HG03135 (cell line): ENCODE measurements at regions not wholly inside any gene's neighbourhood (a gene's known extent, or its start where the extent isn't known, plus 50 kb on each side); places are given as distances from the start of the nearest gene placed in this dataset.

ENCODE experiments used
- ATAC-seq: cut with Tn5 transposase; IDR thresholded peaks from one replicate; pipeline ENCODE4 v1.9.1; 2021; ENCODE audit warnings: mild to moderate bottlenecking, moderate library complexity; ENCODE audit not compliant: unreplicated experiment

DNA sequence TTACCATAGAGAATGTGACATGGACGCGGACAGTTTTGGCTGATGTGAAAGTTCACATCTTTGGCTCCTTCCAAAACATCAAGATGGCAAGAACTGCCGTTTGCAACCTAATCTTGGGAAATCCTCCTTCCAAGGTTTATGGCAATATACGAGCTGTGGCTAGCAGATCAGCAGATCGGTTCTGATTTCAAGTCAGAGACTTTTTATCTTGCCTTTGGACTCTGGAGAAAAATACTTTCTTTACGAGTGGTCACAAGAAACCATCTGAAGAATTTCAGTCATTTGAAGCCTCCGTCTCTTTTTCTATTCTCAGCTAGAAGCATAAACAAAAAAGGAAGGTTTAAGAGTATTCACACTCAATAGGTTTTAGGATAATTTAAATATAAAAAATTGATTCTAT, 153.5 kb upstream of the MEIS2 start:
- ATAC-seq = no peak

DNA sequence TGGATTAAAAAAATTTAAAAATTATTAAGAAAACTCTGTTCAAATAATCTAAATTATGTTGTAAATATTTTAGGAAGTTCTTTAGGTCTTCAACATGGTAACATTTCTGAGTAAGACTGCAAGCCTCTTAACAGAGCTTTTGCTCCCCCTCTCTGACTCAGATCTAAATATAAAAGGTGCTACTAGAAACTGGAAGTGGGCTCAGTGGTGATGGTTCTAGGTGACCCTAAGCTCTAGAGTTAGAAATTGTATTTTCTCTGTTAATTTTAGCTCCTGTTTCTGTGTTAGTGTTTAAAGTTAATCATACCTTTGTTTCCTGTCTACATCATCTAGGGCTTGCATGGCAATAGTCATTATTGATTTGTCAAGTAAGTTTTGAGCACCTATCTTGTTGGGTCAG, 159.9 kb upstream of the MEIS2 start:
- ATAC-seq = no peak

DNA sequence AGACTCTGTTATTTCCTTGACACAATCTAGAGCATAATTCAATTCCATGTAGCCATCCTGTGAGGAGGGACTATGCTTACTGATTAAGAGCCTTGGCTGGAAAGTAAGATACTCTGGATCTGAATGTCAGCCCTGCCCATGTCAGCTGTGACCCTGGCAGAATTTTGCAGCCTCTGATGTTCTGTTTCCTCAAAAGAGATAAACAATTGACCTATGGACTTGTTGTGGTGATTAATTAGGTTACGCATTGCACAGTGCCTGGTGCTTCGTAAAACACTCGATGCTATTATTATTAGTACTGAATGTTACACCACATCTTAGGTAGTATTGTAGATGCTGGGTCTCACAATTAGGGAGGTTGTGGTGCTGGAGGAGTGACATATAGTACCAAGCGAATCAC, 161.3 kb upstream of the MEIS2 start:
- ATAC-seq = no peak

DNA sequence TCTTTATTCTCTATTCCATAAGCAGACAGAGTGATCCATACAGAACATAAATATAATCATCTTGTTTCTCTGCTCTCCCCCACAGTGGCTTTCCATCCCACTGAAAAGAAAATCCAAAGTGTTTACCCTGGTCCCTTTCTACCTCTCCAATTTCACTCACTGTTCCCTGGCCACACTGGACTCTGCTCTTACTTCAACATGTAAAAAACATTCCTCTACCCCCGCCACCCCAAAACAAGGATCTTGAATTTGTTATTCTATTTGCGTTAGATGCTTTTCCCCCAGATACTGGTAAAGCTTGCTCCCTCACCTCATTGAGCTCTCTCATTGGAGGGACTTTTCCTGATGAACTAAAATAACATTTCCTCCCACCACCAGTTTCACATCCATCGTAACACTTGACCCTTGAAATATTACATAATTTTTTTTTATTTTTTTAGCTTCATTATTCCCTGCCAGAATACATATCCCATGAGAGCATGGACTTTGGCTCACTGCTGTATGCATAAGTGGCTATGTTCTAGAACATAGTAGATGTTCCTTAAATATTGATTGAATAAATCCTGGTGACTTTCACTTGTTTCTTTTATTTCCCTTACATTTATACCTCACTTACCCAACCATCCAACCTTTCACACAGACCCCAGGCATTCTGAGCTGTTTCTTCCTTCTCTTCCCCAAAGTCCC, 162.7 kb upstream of the MEIS2 start:
- no peak for ATAC-seq

DNA sequence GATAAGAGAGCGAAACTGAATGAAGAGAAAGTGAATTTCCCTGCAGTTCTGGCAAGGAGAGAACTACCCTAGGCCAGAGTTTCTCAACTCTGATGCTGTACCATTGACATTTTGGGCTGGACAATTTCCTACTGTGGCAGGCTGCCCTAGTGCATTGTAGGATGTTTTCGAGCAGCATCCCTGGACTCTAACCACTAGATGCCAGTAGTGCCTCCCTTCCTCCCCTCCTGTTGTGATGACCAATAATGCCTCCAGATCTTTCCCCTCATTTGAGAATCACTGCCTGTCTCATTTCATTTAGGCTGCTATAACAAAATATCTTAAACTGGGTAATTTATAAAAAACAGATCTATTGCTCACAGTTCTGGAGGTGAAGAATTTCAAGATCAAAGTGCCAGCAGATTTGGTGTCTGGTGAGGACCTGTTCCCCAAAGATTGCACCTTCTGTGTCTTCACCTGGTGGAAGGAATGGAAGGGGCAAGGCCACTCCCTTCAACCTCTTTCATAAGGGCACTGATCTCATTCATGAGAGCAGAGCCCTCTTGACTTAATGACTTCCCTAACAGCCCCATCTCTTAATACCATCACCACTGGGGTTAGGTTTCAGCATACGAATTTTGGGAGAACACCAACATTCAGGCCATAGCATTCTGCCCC, 188.9 kb upstream of the MEIS2 start:
- ATAC-seq = no peak

DNA sequence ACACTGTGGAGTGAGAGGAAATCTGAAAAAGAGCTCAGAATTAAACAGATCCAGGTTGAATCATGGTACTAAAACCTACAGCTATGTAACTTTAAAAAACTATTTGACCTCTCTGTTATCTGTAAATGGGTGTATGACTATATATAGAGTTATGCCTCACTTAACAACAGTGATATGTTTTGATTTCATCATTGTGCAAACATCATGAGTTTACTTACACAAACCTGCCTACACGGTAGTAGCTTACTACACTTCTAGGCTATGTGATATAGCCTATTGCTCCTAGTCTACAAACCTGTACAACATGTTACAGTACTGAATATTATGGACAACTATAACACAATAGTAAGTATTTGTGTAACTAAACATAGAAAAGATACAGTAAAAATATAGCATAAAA, 191.6 kb upstream of the MEIS2 start:
- no peak for ATAC-seq

DNA sequence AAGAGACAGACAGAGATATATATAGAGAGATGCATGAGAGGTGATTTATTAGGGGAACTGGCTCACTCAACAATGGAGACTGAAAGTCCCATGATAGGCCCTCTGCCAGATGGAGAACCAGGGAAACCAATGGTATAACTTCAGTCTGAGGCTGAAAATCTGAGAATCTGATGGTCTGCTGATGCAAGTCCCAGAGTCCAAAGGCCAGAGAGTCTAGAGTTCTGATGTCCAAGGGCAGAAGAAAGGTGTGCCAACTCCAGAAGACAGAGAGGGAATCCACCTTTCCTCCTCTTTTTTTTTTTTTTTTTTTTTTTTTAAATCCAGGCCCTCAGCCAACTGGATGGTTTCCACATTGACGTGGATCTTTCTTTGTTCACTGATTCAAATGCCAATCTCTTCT, 197.9 kb upstream of the MEIS2 start:
- ATAC-seq = no peak

DNA sequence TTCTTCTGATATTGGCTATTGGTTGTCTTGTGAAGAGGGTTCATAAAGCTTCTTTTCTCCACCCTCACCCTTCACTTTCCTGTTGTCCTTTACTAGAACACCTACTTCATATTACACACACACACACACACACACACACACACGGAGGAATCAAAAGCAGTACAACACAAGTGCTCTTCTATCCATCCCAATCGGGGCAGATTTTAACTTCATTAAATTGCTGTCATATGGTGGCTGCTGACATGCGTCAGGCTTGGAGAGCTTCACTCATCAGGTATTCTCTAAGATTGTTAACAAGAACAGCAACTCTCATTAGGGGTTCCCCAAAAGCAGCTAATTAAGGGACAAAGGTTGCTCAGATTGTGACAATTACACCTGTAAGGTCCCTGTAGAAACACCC, 239.1 kb upstream of the MEIS2 start:
- ATAC-seq = no peak

DNA sequence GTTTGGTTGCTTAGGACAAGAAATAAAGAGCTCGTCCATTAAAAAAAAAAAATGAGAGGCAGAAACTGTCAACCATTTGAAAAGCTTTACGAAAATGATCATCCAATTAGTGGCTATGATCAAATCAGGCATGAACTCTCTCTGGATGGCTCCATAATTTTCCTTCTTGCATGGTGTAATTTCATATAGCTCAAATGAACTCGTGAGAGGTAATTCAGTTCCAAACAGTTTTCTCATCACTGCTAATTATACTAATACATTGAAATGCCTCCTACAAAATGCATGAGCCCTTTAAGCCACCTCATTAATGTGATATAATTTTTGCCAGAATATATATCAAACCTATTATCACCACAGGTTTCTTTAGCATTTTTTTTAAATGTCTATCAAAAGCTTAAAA, 239.5 kb upstream of the MEIS2 start:
- ATAC-seq = no peak

DNA sequence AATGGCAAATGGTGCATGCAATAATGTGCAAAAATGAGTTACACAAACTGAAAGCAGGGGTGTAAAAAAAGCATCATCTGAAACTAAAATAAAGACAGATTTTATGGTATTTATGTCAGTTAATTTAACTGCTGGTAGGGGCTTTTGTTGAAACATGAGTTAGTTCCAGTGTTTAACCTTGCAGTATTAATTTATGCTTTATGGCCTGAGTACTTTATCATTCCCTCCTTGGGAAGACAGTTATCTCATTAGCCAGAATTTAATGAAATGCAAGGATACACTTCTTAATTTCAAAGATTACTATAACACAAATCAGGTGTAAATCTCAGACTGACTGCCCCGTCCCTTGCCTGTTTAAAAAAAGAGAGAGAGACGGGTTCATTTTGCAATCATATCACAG, 240.1 kb upstream of the MEIS2 start:
- ATAC-seq = no peak

DNA sequence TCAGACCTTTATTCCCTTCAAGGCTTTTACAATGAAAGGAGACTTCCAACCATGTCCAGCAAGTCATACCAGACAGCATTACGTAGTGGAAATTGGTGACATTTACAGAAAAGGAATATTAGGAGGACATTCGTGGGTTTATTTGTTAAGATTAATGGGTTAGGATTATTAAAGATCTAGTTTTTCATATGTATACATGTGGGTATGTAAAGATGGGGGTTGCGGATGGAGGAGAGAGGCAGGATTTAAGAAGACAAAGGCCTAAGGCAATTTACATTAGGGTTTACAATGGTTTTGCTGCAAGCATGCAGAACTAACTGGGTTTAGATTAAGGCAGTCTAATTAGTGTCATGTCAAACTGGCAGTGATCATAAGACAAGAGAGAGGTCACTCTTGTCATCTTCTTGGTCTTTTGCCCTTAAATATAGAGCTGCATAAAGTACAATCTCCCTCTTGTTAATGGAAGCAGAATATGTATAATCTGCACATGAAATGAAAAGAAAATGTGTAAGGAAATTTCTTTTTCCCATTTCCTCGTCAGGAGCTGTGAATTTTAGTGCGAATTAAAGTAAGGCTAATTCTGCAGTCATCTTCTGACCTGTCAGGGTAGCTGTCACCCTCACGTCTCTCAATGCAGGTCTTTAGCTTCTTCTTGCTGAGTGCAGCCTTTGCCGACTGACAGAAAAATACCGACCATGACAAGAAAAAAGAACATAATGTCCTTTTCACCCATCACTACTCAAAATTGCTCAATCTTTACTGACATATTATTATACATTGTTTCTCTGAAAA, 258.9 kb upstream of the MEIS2 start:
- no peak for ATAC-seq

DNA sequence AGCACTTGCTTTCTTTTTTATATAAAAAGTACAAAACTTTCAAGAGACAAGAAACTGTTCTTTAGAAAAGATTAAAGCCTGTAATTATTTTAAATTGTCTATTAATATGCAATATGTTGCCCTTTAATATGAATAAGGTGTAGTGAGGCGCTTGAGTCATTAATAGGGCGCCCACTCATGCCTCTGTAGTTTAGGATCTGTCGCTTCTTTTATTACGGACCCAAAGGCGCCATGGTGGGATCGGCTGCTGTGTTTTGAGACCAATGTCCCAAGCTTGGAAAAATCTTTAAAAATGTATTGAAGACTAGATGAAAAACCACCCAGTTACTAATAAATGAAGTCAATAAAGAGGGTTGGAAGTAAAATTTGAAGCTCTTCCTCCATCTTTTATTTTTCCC, 259.5 kb upstream of the MEIS2 start:
- no peak for ATAC-seq

DNA sequence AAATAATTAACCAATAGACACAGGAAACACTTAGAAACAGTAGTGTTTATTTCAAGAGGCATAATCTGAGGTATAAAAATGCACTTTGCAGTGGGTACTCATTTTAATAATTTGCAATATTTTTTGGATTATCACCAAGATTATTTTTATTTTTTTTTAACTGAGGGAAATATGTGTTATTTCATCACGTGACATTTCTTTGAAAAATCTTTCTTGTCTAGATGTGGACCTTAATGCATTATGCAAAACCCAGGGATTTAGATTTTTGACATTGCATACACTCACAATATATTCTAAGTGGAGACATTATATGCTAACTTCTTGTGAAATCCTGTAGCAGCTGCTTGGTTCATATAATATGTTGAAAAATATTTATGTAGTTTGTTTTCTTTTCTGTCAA, 260.4 kb upstream of the MEIS2 start:
- ATAC-seq = no peak

DNA sequence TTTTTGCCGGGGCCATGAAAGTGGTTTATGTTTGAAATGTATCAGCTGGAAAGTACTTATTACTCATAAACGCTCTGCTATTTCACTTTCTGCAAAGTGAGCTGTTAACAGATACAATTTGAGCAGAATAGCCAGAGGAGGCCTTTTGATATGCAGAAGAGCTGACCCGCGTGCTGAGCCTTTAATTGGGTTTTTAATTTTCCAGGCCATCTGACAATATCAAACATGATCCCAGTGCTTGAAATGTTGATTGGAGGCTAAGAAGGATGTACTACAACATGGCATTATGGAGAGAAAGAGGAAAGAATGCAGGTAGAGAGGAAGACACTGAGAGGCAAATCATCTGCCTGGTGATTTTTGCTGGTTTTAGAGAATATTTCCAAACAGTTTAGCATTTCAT, 261.3 kb upstream of the MEIS2 start:
- ATAC-seq = no peak

DNA sequence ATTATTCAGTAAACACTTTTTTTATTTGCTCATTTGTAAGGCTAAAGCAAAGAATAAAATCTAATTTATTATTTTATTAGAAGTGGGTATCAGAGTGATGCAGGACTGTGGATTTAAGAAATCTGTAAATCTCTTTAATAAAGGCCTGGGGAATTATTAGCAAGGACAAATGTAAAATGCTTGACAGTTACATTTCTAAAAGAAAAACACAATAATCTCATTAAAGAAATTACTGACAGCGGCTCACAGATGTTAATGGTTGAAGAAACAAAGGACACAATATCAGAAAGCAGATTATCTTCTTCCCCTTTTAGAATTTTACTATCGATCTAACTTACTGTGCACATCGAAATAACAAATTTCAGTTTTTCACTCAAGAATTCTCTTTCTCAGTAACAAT, 262.1 kb upstream of the MEIS2 start:
- no peak for ATAC-seq

DNA sequence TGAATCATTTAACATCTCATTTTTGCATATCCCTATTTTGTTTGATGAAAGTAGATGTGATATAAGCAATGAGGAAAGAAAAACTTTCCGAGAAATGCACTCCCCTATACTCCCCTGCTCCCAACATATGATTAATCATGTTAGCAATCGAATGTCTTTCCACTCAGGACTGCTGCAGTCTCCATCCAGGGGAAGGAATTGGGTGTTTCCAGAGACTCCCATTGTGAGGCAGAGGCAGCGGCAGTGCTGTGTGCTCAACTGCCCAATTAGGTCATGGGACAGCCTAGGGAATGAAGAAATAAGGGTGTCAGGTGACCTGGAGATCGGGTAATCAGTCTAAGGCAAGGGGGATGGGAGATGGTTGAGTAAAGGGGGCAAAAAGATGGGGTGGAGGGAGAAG, 268.6 kb upstream of the MEIS2 start:
- ATAC-seq = no peak

DNA sequence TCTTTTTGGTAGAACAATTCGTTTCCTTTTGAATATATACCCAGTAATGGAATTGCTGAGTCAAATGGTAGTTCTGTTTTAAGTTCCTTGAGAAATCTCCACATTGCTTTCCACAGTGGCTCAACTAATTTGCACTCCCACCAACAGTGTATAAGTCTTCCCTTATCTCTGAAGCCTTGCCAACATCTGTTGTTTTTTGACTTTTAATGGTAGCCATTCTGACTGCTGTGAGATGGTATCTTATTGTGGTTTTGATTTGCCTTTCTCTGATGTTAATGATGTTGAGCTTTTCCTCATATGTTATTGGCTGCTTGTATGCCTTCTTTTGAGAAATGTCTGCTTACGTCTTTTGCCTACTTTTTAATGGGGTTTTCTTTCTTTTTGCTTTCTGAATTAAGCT, 270.6 kb upstream of the MEIS2 start:
- no peak for ATAC-seq

DNA sequence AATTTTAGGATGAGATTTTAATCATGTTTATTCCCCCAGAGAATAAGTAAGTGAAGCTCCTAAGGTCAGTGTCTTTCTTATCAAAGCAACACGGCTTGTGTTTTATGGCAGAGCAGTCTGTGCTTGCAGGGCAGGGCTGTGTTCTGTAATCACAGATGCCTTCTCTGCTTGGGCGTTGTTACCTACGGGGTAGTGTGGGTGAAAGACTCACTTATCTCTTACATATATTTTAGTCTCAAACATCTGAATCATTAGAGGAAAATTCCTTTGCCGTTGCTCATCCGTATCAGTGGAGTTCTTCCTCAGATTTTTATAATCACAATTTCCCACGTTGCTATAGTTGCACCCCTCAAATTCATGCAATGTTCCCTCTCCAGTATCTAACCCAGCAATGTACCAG, 271.7 kb upstream of the MEIS2 start:
- ATAC-seq = no peak

DNA sequence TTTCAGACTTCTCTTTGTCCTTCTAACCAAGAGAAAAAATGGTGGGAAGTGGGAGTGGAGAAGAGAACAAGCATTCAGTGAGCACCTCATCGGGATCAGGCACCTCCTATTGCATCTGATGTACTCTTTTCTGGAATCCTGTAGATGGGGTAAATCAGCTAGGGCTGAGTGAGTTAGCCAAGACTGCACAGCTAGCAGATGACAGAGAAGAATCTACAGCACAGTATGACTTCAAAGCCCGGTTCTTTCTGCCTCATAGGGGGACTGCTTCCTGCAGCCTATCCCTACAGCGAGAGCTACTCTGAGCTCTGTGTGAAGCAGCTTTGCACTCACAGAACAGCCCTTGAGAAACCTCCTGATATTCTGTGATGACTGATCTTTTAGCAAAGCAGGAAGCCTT, 275.2 kb upstream of the MEIS2 start:
- no peak for ATAC-seq

DNA sequence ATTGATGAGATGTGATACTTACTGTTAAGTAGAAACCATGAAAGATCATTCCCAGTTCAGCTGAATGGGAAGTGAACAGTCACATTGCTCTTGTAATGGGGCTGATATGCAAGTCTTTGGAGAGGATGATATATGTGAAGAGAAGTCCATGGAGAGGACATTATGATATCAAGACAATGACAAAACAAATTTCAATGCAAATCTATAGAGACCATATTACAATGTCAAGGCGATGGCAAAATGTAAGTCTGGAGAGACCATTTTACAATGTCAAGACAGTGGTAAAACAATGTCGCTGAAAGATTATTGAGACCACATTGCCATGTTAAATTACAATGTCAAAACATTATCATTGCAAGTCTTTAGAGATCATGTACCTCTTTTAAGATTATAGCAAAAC, 277.1 kb upstream of the MEIS2 start:
- no peak for ATAC-seq

DNA sequence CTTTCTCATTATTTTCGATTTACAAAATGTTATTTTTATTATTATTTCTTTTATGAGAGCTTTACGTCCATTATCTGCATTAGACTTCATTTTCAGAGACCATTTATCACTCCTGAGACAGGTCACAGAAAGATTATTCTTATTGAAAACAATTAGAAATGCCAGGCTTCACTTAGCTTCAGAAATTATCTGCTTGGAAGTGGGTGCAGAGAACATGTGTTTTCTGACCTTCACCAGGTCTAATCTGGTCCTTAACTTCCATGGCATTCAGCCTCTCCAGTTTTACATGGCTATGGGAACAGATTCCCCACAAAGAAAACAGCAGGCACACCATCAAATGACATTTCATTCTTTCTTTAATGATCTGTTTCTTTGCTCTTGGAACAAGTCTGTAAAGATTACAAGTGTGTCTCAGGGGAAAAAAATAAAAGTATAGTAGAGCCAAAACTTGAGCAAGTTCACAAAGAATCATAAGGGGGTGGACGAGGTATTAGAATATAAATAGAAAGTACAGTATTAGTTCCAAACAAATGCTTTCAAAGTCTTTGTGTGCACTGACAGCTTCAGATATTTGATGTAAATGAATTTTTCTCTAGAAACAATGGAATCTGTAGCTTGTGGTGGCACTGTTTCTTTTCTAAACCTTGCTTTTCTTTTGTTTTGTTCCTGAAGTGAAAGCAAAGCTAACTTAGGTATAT, 294.2 kb upstream of the MEIS2 start:
- no peak for ATAC-seq

DNA sequence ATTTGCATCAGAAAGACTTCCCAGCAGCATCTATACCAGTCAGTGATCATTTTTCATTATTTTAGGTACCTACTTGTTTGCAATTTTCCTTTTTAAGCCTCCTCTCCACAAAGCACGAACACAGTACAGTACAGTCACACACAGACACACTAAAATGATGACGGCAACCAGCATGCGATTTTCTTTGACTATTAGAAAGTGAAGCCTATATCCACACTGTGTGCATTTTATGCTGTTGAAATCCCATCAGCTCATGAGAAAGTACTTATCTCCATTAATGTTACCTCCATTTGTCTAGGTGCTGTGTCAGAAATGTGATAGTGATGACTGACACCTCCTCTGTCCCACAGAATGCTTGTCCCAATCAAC, 294.7 kb upstream of the MEIS2 start:
- ATAC-seq = no peak
